ENCODE measurements at regions not wholly inside any gene's neighbourhood (a gene's known extent, or its start where the extent isn't known, plus 50 kb on each side); places are given as distances from the start of the nearest gene placed in this dataset.
"Not testable (repeated sequence)": the region's sequence is repeated elsewhere in the genome, so short reads cannot be mapped to it uniquely, and the experiment has no call there.

GRCh38 chr2:65979446-65979845 is 455.5 kb upstream of the MEIS1 start:
- H3K27ac ChIP-seq = no peak overlapping the region
- no peaks in the 10 kb centered on the region for H3K9me3 ChIP-seq
- in situ Hi-C loops (cut with MboI; ENCODE audit: low sequenced_read_pairs in 4 of 4) = no loop called here
- ATAC-seq = no peak
- no peak for DNase-seq
- no peaks in the 10 kb centered on the region for H3K27me3 ChIP-seq
- no peak overlapping the region for H3K4me3 ChIP-seq
- no peaks in the 10 kb centered on the region for H3K36me3 ChIP-seq
- TF ChIP-seq POLR2A (IDR thresholded peaks at IDR 0.05) (no peak), CTCF (IDR thresholded peaks at IDR 0.05 in 4 of 5, conservative IDR thresholded peaks at IDR 0.05 in 1 of 5) (no peak)
- no peaks in the 10 kb centered on the region for H3K4me1 ChIP-seq
- intact Hi-C loops (cut with DNase I; ENCODE audit: low total_unique reads) = no loop called here

GRCh38 chr2:65974067-65974723 is 460.7 kb upstream of the MEIS1 start:
- intact Hi-C loops (cut with DNase I; ENCODE audit: low total_unique reads) = no loop called here
- in situ Hi-C loops (cut with MboI; ENCODE audit: low sequenced_read_pairs in 4 of 4) = no loop called here
- TF ChIP-seq CTCF (IDR thresholded peaks at IDR 0.05 in 4 of 5, conservative IDR thresholded peaks at IDR 0.05 in 1 of 5) = no peak
- DNase-seq (no peak), ATAC-seq (no peak)
- no peaks in the 10 kb centered on the region for H3K9me3 ChIP-seq
- H3K4me3 ChIP-seq = no peak overlapping the region
- no peaks in the 10 kb centered on the region for H3K27me3 ChIP-seq
- H3K4me1 ChIP-seq = no peaks in the 10 kb centered on the region
- no peaks in the 10 kb centered on the region for H3K36me3 ChIP-seq
- H3K27ac ChIP-seq = no peak overlapping the region

DNA sequence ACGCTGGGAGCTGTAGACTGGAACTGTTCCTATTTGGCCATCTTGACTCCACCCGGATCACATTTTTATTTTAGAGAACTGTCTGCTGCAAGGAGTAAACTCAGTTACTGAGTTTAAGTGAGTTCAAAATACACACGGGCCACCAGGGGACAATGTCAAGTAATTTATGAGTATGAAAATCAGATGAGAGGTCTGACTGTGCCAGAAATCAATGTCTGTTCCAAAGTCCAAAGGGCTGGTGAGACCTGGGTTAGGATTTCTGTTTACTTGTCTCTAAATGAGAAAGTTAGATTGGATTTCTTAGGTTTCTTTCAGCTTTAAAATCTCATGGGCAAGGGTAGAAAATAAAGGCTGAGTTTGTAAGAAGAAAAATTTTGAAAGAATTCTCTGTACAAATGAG is 465.8 kb upstream of the MEIS1 start:
- in situ Hi-C loops (cut with MboI; ENCODE audit: low sequenced_read_pairs in 4 of 4) = no loop called here
- Histone ChIP-seq H3K4me3 (no peak overlapping the region), H3K9me3 (no peaks in the 10 kb centered on the region), H3K4me1 (no peaks in the 10 kb centered on the region), H3K36me3 (no peaks in the 10 kb centered on the region), H3K27me3 (no peaks in the 10 kb centered on the region), H3K27ac (no peak overlapping the region)
- ATAC-seq = no peak
- TF ChIP-seq CTCF (IDR thresholded peaks at IDR 0.05 in 4 of 5, conservative IDR thresholded peaks at IDR 0.05 in 1 of 5) (no peak), POLR2A (IDR thresholded peaks at IDR 0.05) (no peak)
- intact Hi-C loops (cut with DNase I; ENCODE audit: low total_unique reads) = no loop called here
- no peak for DNase-seq

DNA sequence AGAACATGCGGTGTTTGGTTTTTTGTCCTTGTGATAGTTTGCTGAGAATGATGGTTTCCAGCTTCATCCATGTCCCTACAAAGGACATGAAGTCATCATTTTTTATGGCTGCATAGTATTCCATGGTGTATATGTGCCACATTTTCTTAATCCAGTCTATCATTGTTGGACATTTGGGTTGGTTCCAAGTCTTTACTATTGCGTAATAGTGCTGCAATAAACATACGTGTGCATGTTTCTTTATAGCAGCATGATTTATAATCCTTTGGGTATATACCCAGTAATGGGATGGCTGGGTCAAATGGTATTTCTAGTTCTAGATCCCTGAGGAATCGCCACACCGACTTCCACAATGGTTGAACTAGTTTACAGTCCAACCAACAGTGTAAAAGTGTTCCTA is 471.6 kb upstream of the MEIS1 start:
- H3K27ac ChIP-seq; DNase-seq; H3K27me3 ChIP-seq; H3K4me3 ChIP-seq; in situ Hi-C loops (cut with MboI; ENCODE audit: low sequenced_read_pairs in 4 of 4); intact Hi-C loops (cut with DNase I; ENCODE audit: low total_unique reads); H3K4me1 ChIP-seq; ATAC-seq; H3K9me3 ChIP-seq; H3K36me3 ChIP-seq: not testable (repeated sequence)

GRCh38 chr2:65960953-65961352 is 474.0 kb upstream of the MEIS1 start:
- intact Hi-C loops (cut with DNase I; ENCODE audit: low total_unique reads) = no loop called here
- Histone ChIP-seq H3K4me3 (no peak overlapping the region), H3K4me1 (no peaks in the 10 kb centered on the region), H3K9me3 (no peaks in the 10 kb centered on the region), H3K27me3 (no peaks in the 10 kb centered on the region), H3K36me3 (no peaks in the 10 kb centered on the region), H3K27ac (no peak overlapping the region)
- no peak for ATAC-seq
- no peak for DNase-seq
- no peak for TF ChIP-seq CTCF (IDR thresholded peaks at IDR 0.05 in 4 of 5, conservative IDR thresholded peaks at IDR 0.05 in 1 of 5)
- in situ Hi-C loops (cut with MboI; ENCODE audit: low sequenced_read_pairs in 4 of 4) = no loop called here
